GM18502 (cell line): ENCODE measurements at regions not wholly inside any gene's neighbourhood (a gene's known extent, or its start where the extent isn't known, plus 50 kb on each side); places are given as distances from the start of the nearest gene placed in this dataset.

ENCODE experiments used
- ATAC-seq: cut with Tn5 transposase; IDR thresholded peaks from one replicate; pipeline ENCODE4 v1.9.1; 2021; ENCODE audit warnings: mild to moderate bottlenecking; ENCODE audit not compliant: unreplicated experiment, poor library complexity

DNA sequence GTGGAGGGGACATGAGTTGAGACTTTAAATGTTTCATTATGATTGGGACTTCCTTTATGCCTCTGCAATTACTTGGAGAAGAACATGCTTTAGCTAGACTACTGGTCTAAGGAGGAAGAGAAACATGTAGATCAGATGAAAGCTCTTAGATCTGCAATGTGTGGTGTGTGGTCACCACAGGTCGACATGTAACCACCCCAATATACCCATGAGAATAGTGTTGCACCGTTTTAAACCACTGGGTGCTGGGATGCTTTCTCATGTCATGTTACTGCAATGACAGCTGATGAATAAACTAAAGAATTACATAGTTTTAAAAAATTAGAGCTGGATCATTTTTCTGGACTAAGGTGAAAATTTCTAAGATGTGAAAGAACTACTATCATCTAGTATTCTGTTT is 1039.7 kb downstream of the RAPGEF2 start:
- ATAC-seq = peak; percentile 96

- no peak for ATAC-seq
Observed at GRCh38 chr4:160143574-160143973, 1040.7 kb downstream of the RAPGEF2 start.

DNA sequence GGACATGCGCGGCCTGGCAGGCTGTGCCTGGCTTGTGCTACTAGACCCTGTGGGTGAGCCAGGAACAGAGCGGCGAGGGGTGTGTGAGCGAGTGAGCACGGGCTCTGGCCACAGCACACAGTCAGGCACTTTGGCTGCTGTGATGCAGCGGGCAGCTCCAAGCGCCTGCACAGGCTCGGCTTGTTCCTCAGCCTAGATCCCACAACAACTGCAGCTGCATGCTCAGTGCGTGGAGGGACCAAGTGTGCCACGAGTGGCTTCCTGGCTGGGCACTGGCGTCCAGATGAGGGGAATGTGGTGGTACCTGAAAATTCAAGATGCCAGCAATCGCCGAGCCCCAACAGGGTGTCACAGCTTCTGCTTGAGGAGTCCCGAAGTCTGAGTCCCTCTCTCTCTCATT is 1056.6 kb downstream of the RAPGEF2 start:
- ATAC-seq = no peak

DNA sequence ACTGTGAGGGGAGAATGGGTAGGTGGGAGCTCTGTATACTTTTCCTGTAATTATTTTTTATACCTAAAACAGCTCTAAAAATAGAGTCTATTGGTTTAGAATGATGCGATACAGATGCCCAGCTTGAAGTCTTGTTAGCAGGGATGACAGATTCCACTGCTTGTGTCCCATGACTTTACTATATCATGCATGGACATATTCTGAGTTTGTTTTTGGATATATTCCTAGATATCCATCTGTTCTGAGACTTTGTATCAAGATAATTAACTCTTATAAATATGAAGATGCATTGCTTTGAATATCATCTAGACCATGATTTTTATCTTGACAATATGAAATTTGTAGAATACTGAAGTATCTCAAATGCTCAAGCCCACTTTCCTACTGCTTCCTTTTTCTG is 1058.1 kb downstream of the RAPGEF2 start:
- ATAC-seq = no peak

- ATAC-seq = no peak
Observed at GRCh38 chr4:160175064-160175643, 1072.3 kb downstream of the RAPGEF2 start.

DNA sequence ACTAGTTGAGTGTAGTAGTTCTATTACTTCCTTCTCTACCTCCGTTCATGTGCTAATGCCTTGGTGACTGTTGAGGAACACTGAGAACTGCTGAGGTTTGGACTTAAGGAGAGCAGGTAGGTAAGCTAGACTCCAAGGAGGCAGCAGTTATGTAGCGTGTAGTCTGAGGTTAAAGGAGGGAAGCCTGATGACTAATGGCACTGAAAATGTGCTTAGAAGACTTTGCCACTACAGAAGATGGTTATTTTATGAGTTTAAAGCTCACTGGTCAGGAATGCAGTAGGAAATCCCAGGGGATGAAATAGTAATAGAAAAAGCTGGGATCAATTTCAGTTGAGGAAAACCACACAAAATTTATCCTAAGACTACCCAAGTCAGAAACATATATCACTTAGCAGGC is 1077.3 kb downstream of the RAPGEF2 start:
- ATAC-seq = no peak

- ATAC-seq = no peak
Observed at GRCh38 chr4:160182727-160183126, 1079.8 kb downstream of the RAPGEF2 start.

GRCh38 chr4:160184884-160185283 is 1082.0 kb downstream of the RAPGEF2 start:
- no peak for ATAC-seq

GRCh38 chr4:160193787-160194186 is 1090.9 kb downstream of the RAPGEF2 start:
- ATAC-seq = no peak

DNA sequence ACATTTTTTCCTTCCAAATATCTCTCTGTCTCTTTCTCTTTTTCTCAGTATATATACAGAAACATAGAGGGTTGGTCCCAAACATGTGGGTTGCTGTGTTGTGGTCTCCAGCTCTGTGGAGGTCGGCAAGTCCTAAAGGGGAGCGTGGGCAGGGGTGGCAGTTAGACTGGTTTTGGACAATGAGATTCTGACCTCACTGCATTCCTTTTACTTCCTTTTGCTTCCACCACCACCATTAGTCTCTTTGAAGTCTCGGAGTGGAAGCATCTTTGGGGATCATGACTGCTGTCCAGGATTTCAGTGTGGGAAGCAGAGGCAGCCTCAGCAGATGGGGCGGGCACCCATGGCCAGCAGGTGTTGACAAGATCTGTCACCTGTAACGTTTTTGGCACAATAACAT is 1091.8 kb downstream of the RAPGEF2 start:
- no peak for ATAC-seq

GRCh38 chr4:160202802-160203201 is 1099.9 kb downstream of the RAPGEF2 start:
- no peak for ATAC-seq

GRCh38 chr4:160212078-160212477 is 1109.2 kb downstream of the RAPGEF2 start:
- ATAC-seq = no peak

DNA sequence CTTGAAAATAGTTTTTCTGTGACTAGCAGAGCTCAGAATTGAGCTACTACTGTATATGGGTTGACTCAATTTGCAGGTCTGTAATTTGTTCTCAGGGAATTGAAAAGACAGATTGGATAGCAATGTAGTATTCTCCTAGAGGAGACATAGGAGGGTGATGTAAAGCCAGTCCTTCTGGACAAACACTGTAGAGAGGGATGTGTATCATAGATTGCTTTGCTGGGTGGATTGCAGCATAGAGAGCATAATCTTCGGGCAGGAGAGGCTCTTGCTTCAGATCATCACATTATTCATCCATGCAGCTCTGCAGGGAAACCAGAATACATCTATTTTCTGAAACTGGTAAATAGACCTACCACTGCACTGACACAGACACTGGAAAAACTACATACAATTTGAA is 1110.5 kb downstream of the RAPGEF2 start:
- ATAC-seq = no peak

- no peak for ATAC-seq
Observed at GRCh38 chr4:160217352-160217751, 1114.5 kb downstream of the RAPGEF2 start.

DNA sequence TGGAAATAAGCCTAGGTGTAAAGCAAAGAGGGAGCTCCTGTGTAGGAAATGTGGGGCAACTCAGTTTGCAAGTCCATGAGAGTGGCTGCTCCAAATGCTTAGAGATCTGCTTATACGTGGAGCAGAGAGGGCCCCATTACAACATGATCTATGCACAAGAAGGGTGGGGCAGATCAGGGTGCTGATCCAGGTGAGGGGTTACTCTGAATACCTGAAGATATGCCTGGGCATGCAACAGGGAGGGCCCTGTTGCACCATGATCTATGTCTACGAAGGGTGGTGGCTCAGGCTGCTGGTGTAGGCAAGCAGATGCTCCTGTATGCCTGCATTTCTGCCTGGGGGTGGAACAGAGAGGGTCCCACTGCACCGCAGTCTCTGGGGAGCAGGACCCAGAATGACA is 1121.2 kb downstream of the RAPGEF2 start:
- ATAC-seq = no peak

- ATAC-seq = no peak
Observed at GRCh38 chr4:160233141-160233540, 1130.3 kb downstream of the RAPGEF2 start.

DNA sequence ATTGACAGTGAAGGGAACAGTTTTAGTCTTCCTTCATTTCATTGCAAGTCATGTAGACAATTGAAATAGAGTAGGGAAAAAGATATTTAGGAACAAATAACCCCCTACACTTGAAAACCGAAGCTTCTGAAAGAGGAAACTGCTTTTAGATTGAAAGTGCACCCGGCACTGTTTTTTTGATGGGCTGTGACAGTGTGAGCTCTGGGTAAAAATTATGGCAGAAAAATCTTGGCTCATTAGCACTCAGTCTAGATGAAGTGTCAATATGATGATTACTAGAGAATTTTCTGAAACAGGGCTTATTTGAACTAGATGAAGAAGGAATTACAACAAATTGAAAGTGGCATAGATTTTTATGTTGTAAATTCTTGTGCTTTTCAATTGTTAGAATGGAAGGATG is 1132.4 kb downstream of the RAPGEF2 start:
- no peak for ATAC-seq

- ATAC-seq = no peak
Observed at GRCh38 chr4:160235771-160236170, 1132.9 kb downstream of the RAPGEF2 start.

GRCh38 chr4:160238790-160239189 is 1135.9 kb downstream of the RAPGEF2 start:
- ATAC-seq = no peak

GRCh38 chr4:160247091-160247656 is 1144.3 kb downstream of the RAPGEF2 start:
- no peak for ATAC-seq

GRCh38 chr4:160251522-160252170 is 1148.8 kb downstream of the RAPGEF2 start:
- no peak for ATAC-seq

GRCh38 chr4:160257318-160257717 is 1154.4 kb downstream of the RAPGEF2 start:
- no peak for ATAC-seq
